Duodenal mucosa (tissue), 2 donors: ENCODE measurements at regions not wholly inside any gene's neighbourhood (a gene's known extent, or its start where the extent isn't known, plus 50 kb on each side); places are given as distances from the start of the nearest gene placed in this dataset.

Source experiments
- H3K27ac ChIP-seq: one replicate; pipeline ENCODE4 v1.7.0; 2013; ENCODE audit warnings: low read depth, low read length
- H3K27me3 ChIP-seq, 2 donors: one replicate each; pipeline ENCODE4 v1.7.0; 2013; ENCODE audit warnings: low read length in 2 of 2, control low read depth in 1 of 2; ENCODE audit not compliant: insufficient read depth in 2 of 2, control insufficient read depth in 1 of 2
- H3K36me3 ChIP-seq, 2 donors: one replicate each; pipeline ENCODE4 v1.7.0; 2013; ENCODE audit warnings: low read length in 2 of 2, control low read depth in 1 of 2; ENCODE audit not compliant: insufficient read depth in 2 of 2, control insufficient read depth in 1 of 2
- H3K4me1 ChIP-seq, 2 donors: one replicate each; pipeline ENCODE4 v1.7.0; 2013; ENCODE audit warnings: low read length in 2 of 2, control low read depth in 1 of 2; ENCODE audit not compliant: insufficient read depth in 2 of 2, control insufficient read depth in 1 of 2
- H3K4me3 ChIP-seq, 2 donors: one replicate each; pipeline ENCODE4 v1.7.0; 2013; ENCODE audit warnings: low read length in 2 of 2, low read depth in 1 of 2
- H3K9ac ChIP-seq, 2 donors: one replicate each; pipeline ENCODE4 v1.7.0; 2013; ENCODE audit warnings: low read length in 2 of 2, low read depth in 1 of 2
- H3K9me3 ChIP-seq, 2 donors: one replicate each; pipeline ENCODE4 v1.7.0; 2013; ENCODE audit warnings: low read length in 2 of 2, control low read depth in 1 of 2; ENCODE audit not compliant: control insufficient read depth in 1 of 2

- Histone ChIP-seq H3K4me1 (no peaks in the 10 kb centered on the region), H3K36me3 (no peaks in the 10 kb centered on the region), H3K27ac (peak overlapping the region; percentile 3), H3K9ac (no peak overlapping the region), H3K27me3 (no peaks in the 10 kb centered on the region), H3K9me3 (no peaks in the 10 kb centered on the region), H3K4me3 (no peak overlapping the region)
These were observed 50.0 kb upstream of the TSC22D2 start for GRCh38 chr3:150357923-150358607.

GRCh38 chr3:150357140-150357539 lies 51.0 kb upstream of the TSC22D2 start:
- Histone ChIP-seq H3K27me3 (no peaks in the 10 kb centered on the region), H3K9ac (no peak overlapping the region), H3K36me3 (no peaks in the 10 kb centered on the region), H3K27ac (no peak overlapping the region), H3K4me1 (no peaks in the 10 kb centered on the region), H3K9me3 (no peaks in the 10 kb centered on the region), H3K4me3 (no peak overlapping the region)

- no peaks in the 10 kb centered on the region for H3K27me3 ChIP-seq
- H3K4me1 ChIP-seq: no peaks in the 10 kb centered on the region
- H3K9me3 ChIP-seq: no peaks in the 10 kb centered on the region
- no peak overlapping the region for H3K9ac ChIP-seq
- H3K36me3 ChIP-seq: no peaks in the 10 kb centered on the region
- no peak overlapping the region for H3K4me3 ChIP-seq
- H3K27ac ChIP-seq: no peak overlapping the region
These were observed 52.5 kb upstream of the TSC22D2 start for GRCh38 chr3:150355574-150355973.

GRCh38 chr3:150352931-150353330 lies 55.2 kb upstream of the TSC22D2 start:
- H3K36me3 ChIP-seq: no peaks in the 10 kb centered on the region
- no peaks in the 10 kb centered on the region for H3K27me3 ChIP-seq
- no peak overlapping the region for H3K9ac ChIP-seq
- no peaks in the 10 kb centered on the region for H3K9me3 ChIP-seq
- no peaks in the 10 kb centered on the region for H3K4me1 ChIP-seq
- no peak overlapping the region for H3K27ac ChIP-seq
- H3K4me3 ChIP-seq: no peak overlapping the region

- H3K4me1 ChIP-seq: no peaks in the 10 kb centered on the region
- no peak overlapping the region for H3K9ac ChIP-seq
- H3K9me3 ChIP-seq: no peaks in the 10 kb centered on the region
- H3K27ac ChIP-seq: no peak overlapping the region
- no peaks in the 10 kb centered on the region for H3K36me3 ChIP-seq
- no peak overlapping the region for H3K4me3 ChIP-seq
- H3K27me3 ChIP-seq: no peaks in the 10 kb centered on the region
These were observed 56.7 kb upstream of the TSC22D2 start for GRCh38 chr3:150351398-150351797.

GRCh38 chr3:150349314-150350097 lies 58.6 kb upstream of the TSC22D2 start:
- no peak overlapping the region for H3K4me3 ChIP-seq
- no peaks in the 10 kb centered on the region for H3K4me1 ChIP-seq
- H3K36me3 ChIP-seq: no peaks in the 10 kb centered on the region
- H3K27ac ChIP-seq: no peak overlapping the region
- H3K9me3 ChIP-seq: no peaks in the 10 kb centered on the region
- H3K27me3 ChIP-seq: no peaks in the 10 kb centered on the region
- H3K9ac ChIP-seq: no peak overlapping the region

GRCh38 chr3:150348500-150348899 lies 59.6 kb upstream of the TSC22D2 start:
- Histone ChIP-seq H3K27me3 (no peaks in the 10 kb centered on the region), H3K4me1 (no peaks in the 10 kb centered on the region), H3K4me3 (no peak overlapping the region), H3K27ac (no peak overlapping the region), H3K9ac (no peak overlapping the region), H3K9me3 (no peaks in the 10 kb centered on the region), H3K36me3 (no peaks in the 10 kb centered on the region)

- H3K36me3 ChIP-seq: no peaks in the 10 kb centered on the region
- no peaks in the 10 kb centered on the region for H3K27me3 ChIP-seq
- no peaks in the 10 kb centered on the region for H3K4me1 ChIP-seq
- H3K9ac ChIP-seq: no peak overlapping the region
- H3K9me3 ChIP-seq: no peaks in the 10 kb centered on the region
- no peak overlapping the region for H3K27ac ChIP-seq
- H3K4me3 ChIP-seq: no peak overlapping the region
These were observed 60.9 kb upstream of the TSC22D2 start for GRCh38 chr3:150346981-150347863.

- Histone ChIP-seq H3K36me3 (no peaks in the 10 kb centered on the region), H3K9me3 (no peaks in the 10 kb centered on the region), H3K4me1 (no peaks in the 10 kb centered on the region), H3K4me3 (no peak overlapping the region), H3K27me3 (no peaks in the 10 kb centered on the region), H3K9ac (no peak overlapping the region), H3K27ac (no peak overlapping the region)
These were observed 61.8 kb upstream of the TSC22D2 start for GRCh38 chr3:150346266-150346665.

- Histone ChIP-seq H3K4me1 (no peaks in the 10 kb centered on the region), H3K36me3 (no peaks in the 10 kb centered on the region), H3K9me3 (no peaks in the 10 kb centered on the region), H3K9ac (no peak overlapping the region), H3K4me3 (no peak overlapping the region), H3K27me3 (no peaks in the 10 kb centered on the region), H3K27ac (no peak overlapping the region)
These were observed 63.0 kb upstream of the TSC22D2 start for GRCh38 chr3:150345021-150345538.
